HEK293 (cell line): ENCODE measurements at regions not wholly inside any gene's neighbourhood (a gene's known extent, or its start where the extent isn't known, plus 50 kb on each side); places are given as distances from the start of the nearest gene placed in this dataset.

Experiments used
- CTCF ChIA-PET: fragments of 350-600 bp; formaldehyde crosslinking; extraction: SDS; loops from one replicate; lab custom pipeline; 2021; ENCODE audit warnings: antibody characterized with exemption; lab: Yijun Ruan, JAX
- POLR2A ChIA-PET: fragments of 300-600 bp; formaldehyde crosslinking; extraction: SDS; loops from one replicate; lab custom pipeline; 2020; ENCODE audit warnings: antibody characterized with exemption, inconsistent platforms; lab: Yijun Ruan, JAX
- H3K27ac ChIP-seq: fragments of 200-500 bp; sonication (Bioruptor generic); 2 replicates; pipeline ENCODE4 v1.5.1; 2014; ENCODE audit warnings: low read depth, low read length, control low read depth, inconsistent platforms; ENCODE audit errors: extremely low read depth
- H3K36me3 ChIP-seq, 2 experiments: fragments of 200-500 bp in 1 of 2; sonication (Bioruptor generic) in 1 of 2; 1 replicate in 1 of 2; 2 replicates in 1 of 2; pipeline ENCODE4 v1.5.1; 2014 to 2017; ENCODE audit warnings: inconsistent platforms in 2 of 2, low read length in 2 of 2; ENCODE audit not compliant: control insufficient read depth in 2 of 2, insufficient read depth in 1 of 2
- H3K4me1 ChIP-seq: fragments of 200-500 bp; sonication (Bioruptor generic); 2 replicates; pipeline ENCODE4 v1.5.1; 2014; ENCODE audit warnings: mild to moderate bottlenecking, low read length, inconsistent platforms; ENCODE audit not compliant: control insufficient read depth, insufficient read depth
- H3K4me3 ChIP-seq: 2 replicates; pipeline ENCODE4 v1.5.1; 2011; ENCODE audit warnings: low read depth, mild to moderate bottlenecking, control low read depth, low read length, moderate library complexity
- H3K9me3 ChIP-seq: fragments of 200-500 bp; sonication (Bioruptor generic); 2 replicates; pipeline ENCODE4 v1.5.1; 2014; ENCODE audit warnings: low read depth, low read length, inconsistent platforms; ENCODE audit not compliant: control insufficient read depth, insufficient read depth
- ELK4 ChIP-seq: IDR thresholded peaks from 2 replicates; pipeline ENCODE4 v1.6.1; 2011; ENCODE audit warnings: mild to moderate bottlenecking, low read depth, low read length, borderline replicate concordance
- HOXA7 ChIP-seq: sonication (generic); formaldehyde crosslinking; IDR thresholded peaks from 2 replicates; pipeline ENCODE4 v1.8.1; 2022; ENCODE audit warnings: missing genetic modification reagents, borderline replicate concordance
- HOXC10 ChIP-seq: sonication (generic); formaldehyde crosslinking; IDR thresholded peaks from 2 replicates; pipeline ENCODE4 v1.8.1; 2023; ENCODE audit warnings: mild to moderate bottlenecking, missing genetic modification reagents
- PRDM1 ChIP-seq: fragments of 450-650 bp; formaldehyde crosslinking; IDR thresholded peaks from 2 replicates; pipeline ENCODE4; 2016; ENCODE audit warnings: missing biosample characterization, missing genetic modification characterization
- SALL2 ChIP-seq: fragments of 450-650 bp; formaldehyde crosslinking; IDR thresholded peaks from 2 replicates; pipeline ENCODE4 v1.5.0; 2017; ENCODE audit warnings: missing biosample characterization, mild to moderate bottlenecking, missing genetic modification characterization, borderline replicate concordance
- SP3 ChIP-seq: fragments of 450-650 bp; formaldehyde crosslinking; IDR thresholded peaks from 2 replicates; pipeline ENCODE4 v1.5.1; 2016; ENCODE audit warnings: missing biosample characterization, missing genetic modification characterization
- WT1 ChIP-seq: fragments of 450-650 bp; formaldehyde crosslinking; IDR thresholded peaks from 2 replicates; pipeline ENCODE4 v1.5.1; 2016; ENCODE audit warnings: missing biosample characterization, missing genetic modification characterization
- YY2 ChIP-seq: fragments of 450-650 bp; formaldehyde crosslinking; IDR thresholded peaks from 2 replicates; pipeline ENCODE4 v1.5.1; 2016; ENCODE audit warnings: missing biosample characterization, missing genetic modification characterization
- ZBTB21 ChIP-seq: fragments of 450-650 bp; formaldehyde crosslinking; IDR thresholded peaks from 2 replicates; pipeline ENCODE4 v1.5.1; 2017; ENCODE audit warnings: missing biosample characterization, missing genetic modification characterization
- ZFP69B ChIP-seq: fragments of 450-650 bp; formaldehyde crosslinking; IDR thresholded peaks from 2 replicates; pipeline ENCODE4 v1.5.1; 2016; ENCODE audit warnings: missing biosample characterization, missing genetic modification characterization
- ZNF174 ChIP-seq: fragments of 450-650 bp; formaldehyde crosslinking; IDR thresholded peaks from 2 replicates; pipeline ENCODE4 v1.5.0; 2017; ENCODE audit warnings: missing biosample characterization, mild to moderate bottlenecking, missing genetic modification characterization
- ZNF184 ChIP-seq: fragments of 450-650 bp; IDR thresholded peaks from 2 replicates; pipeline ENCODE4 v1.5.1; 2018; ENCODE audit warnings: missing biosample characterization, mild to moderate bottlenecking, missing genetic modification characterization
- ZNF280D ChIP-seq: fragments of 450-650 bp; formaldehyde crosslinking; IDR thresholded peaks from 2 replicates; pipeline ENCODE4 v1.5.1; 2016; ENCODE audit warnings: missing biosample characterization, missing genetic modification characterization
- ZNF311 ChIP-seq: fragments of 450-650 bp; formaldehyde crosslinking; IDR thresholded peaks from 2 replicates; pipeline ENCODE4 v1.5.1; 2017; ENCODE audit warnings: missing biosample characterization, missing genetic modification characterization, borderline replicate concordance
- ZNF324 ChIP-seq: fragments of 450-650 bp; formaldehyde crosslinking; IDR thresholded peaks from 2 replicates; pipeline ENCODE4 v1.5.1; 2016; ENCODE audit warnings: missing biosample characterization, missing genetic modification characterization
- ZNF544 ChIP-seq: fragments of 450-650 bp; formaldehyde crosslinking; IDR thresholded peaks from 2 replicates; pipeline ENCODE4 v1.5.0; 2017; ENCODE audit warnings: missing biosample characterization, missing genetic modification characterization
- ZNF623 ChIP-seq: fragments of 450-650 bp; formaldehyde crosslinking; IDR thresholded peaks from 2 replicates; pipeline ENCODE4 v1.5.1; 2016; ENCODE audit warnings: missing biosample characterization, missing genetic modification characterization
- ZNF629 ChIP-seq: fragments of 450-650 bp; formaldehyde crosslinking; IDR thresholded peaks from 2 replicates; pipeline ENCODE4 v1.5.1; 2017; ENCODE audit warnings: missing biosample characterization, missing genetic modification characterization
- ZNF654 ChIP-seq: fragments of 450-650 bp; formaldehyde crosslinking; IDR thresholded peaks from 2 replicates; pipeline ENCODE4 v1.5.1; 2016; ENCODE audit warnings: low read depth, missing biosample characterization, missing genetic modification characterization
- ZNF677 ChIP-seq: fragments of 450-650 bp; IDR thresholded peaks from 2 replicates; pipeline ENCODE4 v1.5.0; 2018; ENCODE audit warnings: missing biosample characterization, mild to moderate bottlenecking, missing genetic modification characterization, moderate library complexity
- ZNF701 ChIP-seq: fragments of 450-650 bp; formaldehyde crosslinking; IDR thresholded peaks from 2 replicates; pipeline ENCODE4 v1.5.1; 2016; ENCODE audit warnings: missing biosample characterization, missing genetic modification characterization
- ZNF768 ChIP-seq: fragments of 450-650 bp; formaldehyde crosslinking; IDR thresholded peaks from 2 replicates; pipeline ENCODE4 v1.5.1; 2018; ENCODE audit warnings: missing biosample characterization, mild to moderate bottlenecking, missing genetic modification characterization
- ZNF830 ChIP-seq: fragments of 450-650 bp; IDR thresholded peaks from 2 replicates; pipeline ENCODE4 v1.5.0; 2018; ENCODE audit warnings: missing biosample characterization, missing genetic modification characterization, low read depth, mild to moderate bottlenecking, moderate library complexity

DNA sequence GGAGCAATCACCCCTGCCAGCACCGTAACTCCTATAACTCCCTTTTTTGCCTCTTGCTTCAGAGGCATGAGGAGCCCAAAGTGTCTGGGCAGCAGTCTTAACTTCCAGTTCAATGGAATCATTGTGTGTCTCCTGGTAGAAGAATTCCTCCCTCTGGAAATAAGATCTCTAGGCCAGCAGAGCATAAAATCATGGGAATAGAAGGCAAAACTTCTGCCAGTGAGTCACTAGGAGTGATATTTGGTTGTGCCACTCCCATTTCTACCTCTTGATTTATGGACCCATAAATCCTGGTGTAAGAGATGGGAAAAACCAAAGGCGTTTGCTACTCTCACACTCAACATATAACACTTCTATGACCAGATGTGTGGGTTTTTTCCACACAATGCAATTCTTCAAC, 104.9 kb upstream of the FAM180A start:
- no peaks in the 10 kb centered on the region for H3K36me3 ChIP-seq
- TF ChIP-seq ZNF623 (no peak), WT1 (tag by site-specific recombination) (peak; percentile 61; the same call in 1 of the 2 replicates)
- no peak overlapping the region for H3K27ac ChIP-seq
- H3K4me3 ChIP-seq, result no peak overlapping the region
- no peaks in the 10 kb centered on the region for H3K9me3 ChIP-seq
- ChIA-PET CTCF (interaction anchor here (0.6 kb wide), 1 partner anchor 470 kb away, joined by 3 read pairs; no protein-coding TSS in a partner anchor), POLR2A (no interaction called here)
- H3K4me1 ChIP-seq, result no peaks in the 10 kb centered on the region

- Histone ChIP-seq H3K4me3 (no peak overlapping the region), H3K4me1 (no peaks in the 10 kb centered on the region), H3K36me3 (no peaks in the 10 kb centered on the region), H3K9me3 (no peaks in the 10 kb centered on the region), H3K27ac (no peak overlapping the region)
- ChIA-PET CTCF (interaction anchor here (0.6 kb wide), 1 partner anchor 470 kb away, joined by 3 read pairs; no protein-coding TSS in a partner anchor), POLR2A (no interaction called here)
- TF ChIP-seq ZNF184 (tag by site-specific recombination) (no peak), ZNF830 (tag by site-specific recombination) (no peak), ZNF324 (no peak), ZNF654 (tag by site-specific recombination) (no peak), HOXA7 (CRISPR knock-in tag) (no peak), ZBTB21 (tag by site-specific recombination) (no peak), ZNF768 (tag by site-specific recombination) (no peak), HOXC10 (CRISPR knock-in tag) (no peak), ZFP69B (tag by site-specific recombination) (no peak), SALL2 (tag by site-specific recombination) (no peak), SP3 (tag by site-specific recombination) (no peak), ZNF174 (tag by site-specific recombination) (no peak), ZNF629 (tag by site-specific recombination) (no peak), YY2 (tag by site-specific recombination) (no peak), ZNF280D (tag by site-specific recombination) (no peak)
Observed at GRCh38 chr7:135853008-135853407, 104.4 kb upstream of the FAM180A start.

- CTCF ChIA-PET, result no interaction called here
- Histone ChIP-seq H3K27ac (no peak overlapping the region), H3K4me1 (no peaks in the 10 kb centered on the region), H3K4me3 (no peak overlapping the region), H3K36me3 (no peaks in the 10 kb centered on the region)
- POLR2A ChIA-PET, result no interaction called here
- no peak for TF ChIP-seq ZNF677 (tag by site-specific recombination)
- TF ChIP-seq ZNF311 (tag by site-specific recombination), result no peak
- no peak for TF ChIP-seq ELK4
- no peak for TF ChIP-seq ZNF544 (tag by site-specific recombination)
- no peak for TF ChIP-seq ZNF701 (tag by site-specific recombination)
- TF ChIP-seq PRDM1 (tag by site-specific recombination), result no peak
- TF ChIP-seq, all 188 proteins: peak for 0
- H3K9me3 ChIP-seq, result no peaks in the 10 kb centered on the region
Observed at GRCh38 chr7:135847242-135847641, 98.6 kb upstream of the FAM180A start.
